SK-N-SH (cell line): ENCODE measurements at regions not wholly inside any gene's neighbourhood (a gene's known extent, or its start where the extent isn't known, plus 50 kb on each side); places are given as distances from the start of the nearest gene placed in this dataset.

Source experiments
- CTCF ChIA-PET: fragments of 300-600, 350-600 bp; formaldehyde crosslinking; extraction: SDS; loops from one replicate; lab custom pipeline; 2021; lab: Yijun Ruan, JAX
- POLR2A ChIA-PET: fragments of 350-600 bp; sonication (Branson Sonifier 250); formaldehyde crosslinking; extraction: SDS; loops from one replicate; lab custom pipeline; 2020; ENCODE audit warnings: antibody characterized with exemption, inconsistent platforms; lab: Yijun Ruan, JAX
- DNase-seq: peaks from one replicate; pipeline ENCODE4 v3.0.0; 2012
- H2AFZ ChIP-seq: fragments of 200-600 bp; sonication (generic); 2 replicates; pipeline ENCODE4 v1.8.1; 2016; ENCODE audit warnings: antibody characterized with exemption, mild to moderate bottlenecking, low read depth
- H3F3A ChIP-seq: fragments of 200-600 bp; sonication (generic); replicated peaks from 2 replicates; pipeline ENCODE3; 2016; ENCODE audit warnings: antibody characterized with exemption, mild to moderate bottlenecking; ENCODE audit not compliant: insufficient read depth
- H3K27ac ChIP-seq, 2 experiments: fragments of 200-500 bp in 1 of 2; fragments of 200-600 bp in 1 of 2; sonication (Bioruptor generic) in 1 of 2; sonication (generic), shearing (Covaris generic) in 1 of 2; 2 replicates each; pipeline versions ENCODE4 v1.5.1 to v1.6.1; 2014 to 2016; ENCODE audit warnings: low read depth in 2 of 2, inconsistent platforms in 1 of 2, low read length in 1 of 2, mild to moderate bottlenecking in 1 of 2, mixed read lengths in 1 of 2
- H3K27me3 ChIP-seq: fragments of 200-600 bp; sonication (generic), shearing (Covaris generic); 2 replicates; pipeline ENCODE4 v1.6.1; 2016; ENCODE audit warnings: mixed run types; ENCODE audit not compliant: insufficient read depth
- H3K36me3 ChIP-seq, 2 experiments: fragments of 200-500 bp in 1 of 2; fragments of 200-600 bp in 1 of 2; sonication (Bioruptor generic) in 1 of 2; sonication (generic) in 1 of 2; replicated peaks in 1 of 2; 2 replicates each; pipeline versions ENCODE3 to v1.5.1; 2014 to 2016; ENCODE audit warnings: low read length in 1 of 2, mild to moderate bottlenecking in 1 of 2; ENCODE audit not compliant: insufficient read depth in 2 of 2, control insufficient read depth in 1 of 2
- H3K4me1 ChIP-seq, 2 experiments: fragments of 200-500 bp in 1 of 2; fragments of 200-600 bp in 1 of 2; sonication (Bioruptor generic) in 1 of 2; sonication (generic), shearing (Covaris generic) in 1 of 2; 2 replicates each; pipeline versions ENCODE4 v1.5.1 to v1.6.1; 2014 to 2016; ENCODE audit warnings: low read depth in 1 of 2, low read length in 1 of 2, mixed run types in 1 of 2; ENCODE audit not compliant: insufficient read depth in 2 of 2, control insufficient read depth in 1 of 2
- H3K4me2 ChIP-seq: fragments of 200-600 bp; sonication (generic), shearing (Covaris generic); 2 replicates; pipeline ENCODE4 v1.6.1; 2017; ENCODE audit warnings: mixed run types
- H3K4me3 ChIP-seq, 2 experiments: fragments of 200-500 bp in 1 of 2; fragments of 200-600 bp in 1 of 2; sonication (Bioruptor generic) in 1 of 2; sonication (generic), shearing (Covaris generic) in 1 of 2; 2 replicates each; pipeline versions ENCODE4 v1.5.1 to v1.8.1; 2014 to 2016; ENCODE audit warnings: low read depth in 2 of 2, inconsistent platforms in 1 of 2, low read length in 1 of 2, mild to moderate bottlenecking in 1 of 2, mixed read lengths in 1 of 2, moderate library complexity in 1 of 2
- H3K79me2 ChIP-seq: fragments of 200-600 bp; sonication (generic); 2 replicates; pipeline ENCODE4 v1.8.1; 2017; ENCODE audit warnings: mild to moderate bottlenecking; ENCODE audit not compliant: insufficient read depth
- H3K9ac ChIP-seq: fragments of 200-600 bp; sonication (generic); 2 replicates; pipeline ENCODE4 v1.6.1; 2017; ENCODE audit warnings: mixed run types
- H3K9me2 ChIP-seq: fragments of 200-600 bp; sonication (generic); 2 replicates; pipeline ENCODE4 v1.6.1; 2017; ENCODE audit warnings: mixed run types
- H3K9me3 ChIP-seq: fragments of 200-600 bp; sonication (generic); 2 replicates; pipeline ENCODE4 v1.6.1; 2017; ENCODE audit warnings: mixed run types, mild to moderate bottlenecking, moderate library complexity
- H4K20me1 ChIP-seq: fragments of 200-600 bp; sonication (generic); 2 replicates; pipeline ENCODE4 v1.6.1; 2017; ENCODE audit warnings: mild to moderate bottlenecking, mixed run types; ENCODE audit not compliant: insufficient read depth
- ELF1 ChIP-seq: IDR thresholded peaks from 2 replicates; pipeline ENCODE4 v1.4.0; 2012
- EP300 ChIP-seq, 2 experiments: IDR thresholded peaks; 2 replicates each; pipeline versions ENCODE4 v1.4.0 to v1.6.1; 2012; ENCODE audit warnings: borderline replicate concordance in 1 of 2, low read depth in 1 of 2, low read length in 1 of 2
- FOXJ3 ChIP-seq: sonication (generic); formaldehyde crosslinking; IDR thresholded peaks from 2 replicates; pipeline ENCODE4 v1.5.1; 2020; ENCODE audit warnings: mild to moderate bottlenecking, missing genetic modification reagents
- FOXM1 ChIP-seq: IDR thresholded peaks from 2 replicates; pipeline ENCODE4 v1.4.0; 2012; ENCODE audit warnings: low read depth, mild to moderate bottlenecking
- GABPA ChIP-seq: IDR thresholded peaks from 2 replicates; pipeline ENCODE4 v1.4.0; 2012; ENCODE audit warnings: low read depth, mild to moderate bottlenecking
- JUND ChIP-seq: IDR thresholded peaks from 2 replicates; pipeline ENCODE4 v1.4.0; 2012
- PBX3 ChIP-seq: IDR thresholded peaks from 2 replicates; pipeline ENCODE4; 2012
- POLR2AphosphoS5 ChIP-seq: IDR thresholded peaks from 2 replicates; pipeline ENCODE4 v1.6.1; 2012; ENCODE audit warnings: low read depth, low read length
- SMC3 ChIP-seq: IDR thresholded peaks from 2 replicates; pipeline ENCODE4 v1.6.1; 2012; ENCODE audit warnings: low read depth, low read length, improper control_type of control experiment
- TEAD4 ChIP-seq: IDR thresholded peaks from 2 replicates; pipeline ENCODE4 v1.4.0; 2012; ENCODE audit warnings: mild to moderate bottlenecking, borderline replicate concordance; ENCODE audit not compliant: insufficient read depth
- YY1 ChIP-seq: IDR thresholded peaks from 2 replicates; pipeline ENCODE4 v1.4.0; 2012; ENCODE audit warnings: low read depth, mild to moderate bottlenecking
- WGBS: methylation state at CpG from one replicate; pipeline ENCODE4 v1.1.6; 2017; ENCODE audit warnings: low lambda C conversion rate; 5-methylcytosine and 5-hydroxymethylcytosine counted together
- TF ChIP-seq, protein P1 (sequence below): IDR thresholded peaks from 2 replicates; pipeline ENCODE4 v1.4.0; 2012; ENCODE audit warnings: low read depth, borderline replicate concordance
- TF ChIP-seq, protein P2 (sequence below): IDR thresholded peaks from 2 replicates; pipeline ENCODE4 v1.4.0; 2012; ENCODE audit warnings: low read depth

DNA sequence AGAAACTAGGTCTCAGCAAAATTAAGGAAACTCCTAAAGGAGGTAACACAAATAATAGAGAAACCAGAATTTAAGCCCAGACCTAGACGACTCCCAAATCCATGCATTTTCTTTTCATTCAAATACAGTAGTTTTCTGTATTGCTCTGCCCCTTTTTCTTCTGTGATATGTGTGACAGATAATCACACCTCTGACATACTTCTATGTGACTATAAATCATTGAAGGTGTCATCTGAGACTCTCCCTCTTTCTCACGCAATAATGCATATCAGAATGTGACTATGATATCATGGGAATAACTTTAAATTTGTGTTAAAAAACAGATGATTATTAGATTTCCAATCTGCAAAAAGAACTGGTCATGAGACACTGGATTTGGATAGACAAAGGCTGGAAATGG is 143.0 kb upstream of the ELAC2 start:
- no peaks in the 10 kb centered on the region for H3F3A ChIP-seq
- no peak overlapping the region for H3K4me2 ChIP-seq
- H3K27me3 ChIP-seq: no peaks in the 10 kb centered on the region
- no peaks in the 10 kb centered on the region for H3K9me2 ChIP-seq
- TF ChIP-seq, protein P1, sequence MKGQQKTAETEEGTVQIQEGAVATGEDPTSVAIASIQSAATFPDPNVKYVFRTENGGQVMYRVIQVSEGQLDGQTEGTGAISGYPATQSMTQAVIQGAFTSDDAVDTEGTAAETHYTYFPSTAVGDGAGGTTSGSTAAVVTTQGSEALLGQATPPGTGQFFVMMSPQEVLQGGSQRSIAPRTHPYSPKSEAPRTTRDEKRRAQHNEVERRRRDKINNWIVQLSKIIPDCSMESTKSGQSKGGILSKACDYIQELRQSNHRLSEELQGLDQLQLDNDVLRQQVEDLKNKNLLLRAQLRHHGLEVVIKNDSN: no peak
- TF ChIP-seq, protein P2, sequence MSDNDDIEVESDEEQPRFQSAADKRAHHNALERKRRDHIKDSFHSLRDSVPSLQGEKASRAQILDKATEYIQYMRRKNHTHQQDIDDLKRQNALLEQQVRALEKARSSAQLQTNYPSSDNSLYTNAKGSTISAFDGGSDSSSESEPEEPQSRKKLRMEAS: no peak
- TF ChIP-seq, all 33 proteins: peak for 0
- no peak overlapping the region for H2AFZ ChIP-seq
- ChIA-PET POLR2A (no interaction called here), CTCF (no interaction called here)
- H3K4me3 ChIP-seq: no peak overlapping the region
- H3K36me3 ChIP-seq: no peaks in the 10 kb centered on the region
- H3K9me3 ChIP-seq: no peaks in the 10 kb centered on the region
- H3K4me1 ChIP-seq: no peaks in the 10 kb centered on the region
- no peak overlapping the region for H3K9ac ChIP-seq
- WGBS: 5% methylated on average over 2 of the region's 2 CpGs
- H3K79me2 ChIP-seq: no peaks in the 10 kb centered on the region
- DNase-seq: no peak
- no peak overlapping the region for H3K27ac ChIP-seq
- H4K20me1 ChIP-seq: no peaks in the 10 kb centered on the region

GRCh38 chr17:13160296-13160695 is 142.5 kb upstream of the ELAC2 start:
- Histone ChIP-seq H3K27me3 (no peaks in the 10 kb centered on the region), H3K79me2 (no peaks in the 10 kb centered on the region), H3F3A (no peaks in the 10 kb centered on the region), H3K4me3 (no peak overlapping the region), H3K4me1 (no peaks in the 10 kb centered on the region), H3K9ac (no peak overlapping the region), H3K36me3 (no peaks in the 10 kb centered on the region), H3K27ac (no peak overlapping the region), H3K9me2 (no peaks in the 10 kb centered on the region), H3K9me3 (no peaks in the 10 kb centered on the region), H2AFZ (no peak overlapping the region), H3K4me2 (no peak overlapping the region), H4K20me1 (no peaks in the 10 kb centered on the region)
- ChIA-PET POLR2A (no interaction called here), CTCF (no interaction called here)
- TF ChIP-seq EP300 (IDR thresholded peaks at IDR 0.05; ENCODE audit: borderline replicate concordance in 1 of 2, low read depth in 1 of 2, low read length in 1 of 2): no peak
- TF ChIP-seq YY1: no peak
- no peak for TF ChIP-seq ELF1
- no peak for TF ChIP-seq SMC3
- TF ChIP-seq POLR2AphosphoS5: no peak
- no peak for TF ChIP-seq FOXJ3 (CRISPR knock-in tag)
- no peak for TF ChIP-seq JUND
- TF ChIP-seq FOXM1: no peak
- no peak for TF ChIP-seq TEAD4
- no peak for TF ChIP-seq PBX3
- TF ChIP-seq GABPA: no peak
- 3% methylated on average over 3 of the region's 3 CpGs for WGBS
- no peak for DNase-seq
